ENCODE measurements at regions not wholly inside any gene's neighbourhood (a gene's known extent, or its start where the extent isn't known, plus 50 kb on each side); places are given as distances from the start of the nearest gene placed in this dataset.

DNA sequence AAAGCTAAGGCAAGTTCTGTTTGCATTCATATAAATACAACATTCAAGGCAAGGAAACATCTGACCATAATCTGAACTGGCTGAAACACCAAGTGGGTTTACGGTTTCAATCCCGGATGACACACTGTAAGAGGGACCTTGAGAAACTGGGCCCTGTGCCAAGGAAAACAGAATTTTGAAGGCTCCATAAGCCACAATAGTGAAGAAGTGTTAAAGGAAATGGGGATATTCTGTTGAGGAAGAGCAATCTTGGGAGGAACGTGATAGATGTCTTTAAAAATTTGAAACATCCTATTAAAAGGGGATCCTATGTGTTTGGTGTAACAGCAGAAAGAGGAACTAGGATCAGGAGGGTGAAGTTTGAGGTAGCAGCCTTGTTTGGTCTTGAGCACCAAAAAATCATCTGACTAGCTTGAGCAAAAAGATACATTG is 82.4 kb upstream of the TAB2 start:
- 39% methylated on average over 3 of the region's 3 CpGs for WGBS
- Histone ChIP-seq H3K9me3 (peaks cover 0 to 9% (median 3%) of the 10 kb centered on the region in 4 donors), H3K36me3 (no peaks in the 10 kb centered on the region), H3K4me3 (no peak overlapping the region), H3K27ac (replicated peaks in 1 of 4) (no peak overlapping the region), H3K4me1 (peaks cover 3 to 57% (median 50%) of the 10 kb centered on the region in 4 donors), H3K27me3 (no peaks in the 10 kb centered on the region)
- TF ChIP-seq EP300 (IDR thresholded peaks at IDR 0.05) (no peak), POLR2AphosphoS5 (IDR thresholded peaks at IDR 0.05) (no peak), POLR2A (IDR thresholded peaks at IDR 0.05; ENCODE audit: low read depth) (no peak)
- TF ChIP-seq, protein P1, sequence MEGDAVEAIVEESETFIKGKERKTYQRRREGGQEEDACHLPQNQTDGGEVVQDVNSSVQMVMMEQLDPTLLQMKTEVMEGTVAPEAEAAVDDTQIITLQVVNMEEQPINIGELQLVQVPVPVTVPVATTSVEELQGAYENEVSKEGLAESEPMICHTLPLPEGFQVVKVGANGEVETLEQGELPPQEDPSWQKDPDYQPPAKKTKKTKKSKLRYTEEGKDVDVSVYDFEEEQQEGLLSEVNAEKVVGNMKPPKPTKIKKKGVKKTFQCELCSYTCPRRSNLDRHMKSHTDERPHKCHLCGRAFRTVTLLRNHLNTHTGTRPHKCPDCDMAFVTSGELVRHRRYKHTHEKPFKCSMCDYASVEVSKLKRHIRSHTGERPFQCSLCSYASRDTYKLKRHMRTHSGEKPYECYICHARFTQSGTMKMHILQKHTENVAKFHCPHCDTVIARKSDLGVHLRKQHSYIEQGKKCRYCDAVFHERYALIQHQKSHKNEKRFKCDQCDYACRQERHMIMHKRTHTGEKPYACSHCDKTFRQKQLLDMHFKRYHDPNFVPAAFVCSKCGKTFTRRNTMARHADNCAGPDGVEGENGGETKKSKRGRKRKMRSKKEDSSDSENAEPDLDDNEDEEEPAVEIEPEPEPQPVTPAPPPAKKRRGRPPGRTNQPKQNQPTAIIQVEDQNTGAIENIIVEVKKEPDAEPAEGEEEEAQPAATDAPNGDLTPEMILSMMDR (IDR thresholded peaks at IDR 0.05): no peak
- DNase-seq (ENCODE audit: extremely low spot score): no peak
- intact Hi-C loops (cut with DNase I): no loop called here

DNA sequence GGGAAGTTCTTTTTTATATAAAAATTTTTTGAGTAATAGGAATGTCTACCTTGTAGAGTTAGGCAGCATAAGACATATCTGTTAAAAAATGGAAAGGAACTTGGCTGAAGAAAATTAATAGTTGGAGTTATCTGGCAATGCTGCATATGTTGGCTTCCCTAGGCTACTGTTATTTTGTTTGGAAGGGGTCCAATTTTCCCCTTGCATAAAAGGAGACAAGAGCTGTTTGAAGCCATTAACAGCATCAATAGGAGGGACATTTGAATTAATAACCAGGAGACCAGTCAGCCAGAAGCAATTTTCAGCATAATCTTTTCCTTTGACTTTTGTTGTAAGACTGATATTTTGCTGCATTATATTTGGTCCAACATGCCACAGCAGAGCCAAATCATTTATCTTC is 80.9 kb upstream of the TAB2 start:
- peaks cover 3 to 50% (median 44%) of the 10 kb centered on the region in 4 donors for H3K4me1 ChIP-seq
- H3K9me3 ChIP-seq: peaks cover 0 to 9% (median 3%) of the 10 kb centered on the region in 4 donors
- intact Hi-C loops (cut with DNase I): no loop called here
- no peak for DNase-seq (ENCODE audit: extremely low spot score)
- H3K27ac ChIP-seq (replicated peaks in 1 of 4): no peak overlapping the region
- no peaks in the 10 kb centered on the region for H3K27me3 ChIP-seq
- H3K4me3 ChIP-seq: no peak overlapping the region
- no peaks in the 10 kb centered on the region for H3K36me3 ChIP-seq
- TF ChIP-seq, protein P1 (IDR thresholded peaks at IDR 0.05): no peak
- TF ChIP-seq POLR2A (IDR thresholded peaks at IDR 0.05; ENCODE audit: low read depth): no peak
- TF ChIP-seq EP300 (IDR thresholded peaks at IDR 0.05): no peak
- TF ChIP-seq POLR2AphosphoS5 (IDR thresholded peaks at IDR 0.05): no peak

DNA sequence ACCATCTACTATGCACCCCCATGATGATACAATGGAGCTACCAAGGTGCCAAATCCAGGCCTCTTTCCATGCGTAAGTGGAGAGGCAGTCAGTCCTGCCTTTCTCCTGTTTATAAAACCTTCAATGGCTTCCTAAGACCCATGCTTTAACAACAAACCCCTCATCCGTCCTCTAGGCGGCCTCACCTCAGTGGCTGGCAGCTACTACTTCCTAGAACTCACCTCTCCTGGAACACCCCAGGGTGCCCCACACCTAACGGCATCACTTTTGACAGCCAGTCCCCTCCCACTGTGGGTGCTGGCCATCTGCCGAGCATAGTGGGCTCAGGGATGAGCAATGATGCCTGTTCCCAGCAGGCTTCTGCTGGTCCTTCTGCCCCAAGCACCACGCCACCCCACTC is 80.0 kb upstream of the TAB2 start:
- intact Hi-C loops (cut with DNase I): no loop called here
- DNase-seq (ENCODE audit: extremely low spot score): no peak
- Histone ChIP-seq H3K36me3 (no peaks in the 10 kb centered on the region), H3K4me1 (peaks cover 3 to 42% (median 41%) of the 10 kb centered on the region in 4 donors), H3K4me3 (no peak overlapping the region), H3K27me3 (no peaks in the 10 kb centered on the region), H3K9me3 (peaks cover 0 to 9% (median 3%) of the 10 kb centered on the region in 4 donors), H3K27ac (replicated peaks in 1 of 4) (no peak overlapping the region)
- 91% methylated on average over 6 of the region's 6 CpGs for WGBS
- TF ChIP-seq POLR2A (IDR thresholded peaks at IDR 0.05; ENCODE audit: low read depth) (no peak), EP300 (IDR thresholded peaks at IDR 0.05) (no peak), POLR2AphosphoS5 (IDR thresholded peaks at IDR 0.05) (no peak)
- TF ChIP-seq, protein P1 (IDR thresholded peaks at IDR 0.05): no peak

DNA sequence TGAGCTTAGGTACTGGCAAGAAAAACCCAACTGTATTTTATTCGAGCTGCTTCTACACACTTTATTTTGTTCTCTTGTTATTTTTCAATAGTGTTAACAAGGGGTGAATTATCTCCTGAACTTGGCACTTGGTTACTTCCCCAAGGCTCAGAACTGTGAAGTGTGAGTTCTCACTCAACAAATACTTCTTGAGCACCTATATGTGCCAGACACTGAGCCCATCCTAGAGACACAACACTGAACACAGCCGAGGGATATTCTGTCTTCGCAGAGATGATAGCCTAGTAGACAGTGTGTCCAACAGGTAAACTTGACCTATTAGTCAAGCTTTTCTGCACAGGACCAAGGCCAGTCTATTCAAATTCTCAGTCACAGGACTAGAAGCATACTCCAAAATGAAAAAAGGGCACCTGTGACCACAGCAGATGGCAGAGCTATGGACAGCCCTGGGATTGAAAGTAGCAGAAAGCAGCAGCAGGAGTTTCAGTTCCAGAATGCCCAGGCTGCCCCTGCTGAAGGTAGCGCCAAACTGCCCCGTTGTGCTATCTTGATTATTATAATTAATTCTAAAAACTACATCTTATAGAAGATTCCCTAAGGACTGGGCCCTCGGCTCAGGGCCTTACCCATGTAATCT is 77.8 kb upstream of the TAB2 start:
- no peaks in the 10 kb centered on the region for H3K36me3 ChIP-seq
- H3K27me3 ChIP-seq: no peaks in the 10 kb centered on the region
- H3K27ac ChIP-seq (replicated peaks in 1 of 4): no peak overlapping the region
- no peak for DNase-seq (ENCODE audit: extremely low spot score)
- peaks cover 0 to 9% (median 3%) of the 10 kb centered on the region in 4 donors for H3K9me3 ChIP-seq
- 95% methylated on average over 4 of the region's 6 CpGs for WGBS
- TF ChIP-seq, protein P1 (IDR thresholded peaks at IDR 0.05): no peak
- TF ChIP-seq POLR2AphosphoS5 (IDR thresholded peaks at IDR 0.05): no peak
- TF ChIP-seq POLR2A (IDR thresholded peaks at IDR 0.05; ENCODE audit: low read depth): no peak
- no peak for TF ChIP-seq EP300 (IDR thresholded peaks at IDR 0.05)
- intact Hi-C loops (cut with DNase I): no loop called here
- H3K4me3 ChIP-seq: no peak overlapping the region
- H3K4me1 ChIP-seq: peaks cover 0 to 32% (median 27%) of the 10 kb centered on the region in 4 donors

DNA sequence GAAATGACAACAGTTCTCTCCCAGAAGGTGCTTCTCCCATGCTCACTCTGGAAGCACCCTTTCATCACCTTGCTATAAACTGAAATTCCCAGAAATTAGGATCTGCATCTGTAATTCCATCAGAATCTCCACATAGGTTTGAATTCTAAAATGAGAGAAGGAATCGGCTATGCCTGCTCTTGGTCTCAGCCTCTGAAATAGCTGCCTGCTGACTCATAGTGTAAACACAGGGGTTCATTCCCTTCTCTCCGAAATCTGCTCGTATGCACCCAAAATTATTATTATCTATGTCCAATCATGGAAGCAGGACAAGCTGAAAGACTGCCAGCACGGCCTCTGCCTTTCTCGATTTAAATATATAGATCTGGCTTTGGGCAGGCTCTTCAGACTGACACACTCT is 74.6 kb upstream of the TAB2 start:
- H3K27me3 ChIP-seq: no peaks in the 10 kb centered on the region
- H3K4me3 ChIP-seq: no peak overlapping the region
- DNase-seq (ENCODE audit: extremely low spot score): no peak
- no peak for TF ChIP-seq POLR2AphosphoS5 (IDR thresholded peaks at IDR 0.05)
- peaks cover 0 to 12% (median 0%) of the 10 kb centered on the region in 4 donors for H3K4me1 ChIP-seq
- WGBS: 79% methylated on average over 5 of the region's 5 CpGs
- no peaks in the 10 kb centered on the region for H3K36me3 ChIP-seq
- intact Hi-C loops (cut with DNase I): no loop called here
- peaks cover 0 to 9% (median 3%) of the 10 kb centered on the region in 4 donors for H3K9me3 ChIP-seq
- H3K27ac ChIP-seq (replicated peaks in 1 of 4): no peak overlapping the region

Measured in esophagus muscularis mucosa (tissue), 4 donors.